BLaER1 (cell line): ENCODE measurements at regions not wholly inside any gene's neighbourhood (a gene's known extent, or its start where the extent isn't known, plus 50 kb on each side); places are given as distances from the start of the nearest gene placed in this dataset.

ENCODE experiments used
- H3K27ac ChIP-seq: shearing (Covaris generic); formaldehyde crosslinking; 2 replicates; pipeline ENCODE4 v1.8.1; 2022
- H3K27me3 ChIP-seq: shearing (Covaris generic); formaldehyde crosslinking; 2 replicates; pipeline ENCODE4 v1.8.1; 2022
- H3K36me3 ChIP-seq: shearing (Covaris generic); formaldehyde crosslinking; 2 replicates; pipeline ENCODE4 v1.8.1; 2022
- H3K4me1 ChIP-seq: shearing (Covaris generic); formaldehyde crosslinking; 2 replicates; pipeline ENCODE4 v1.8.1; 2022
- H3K4me2 ChIP-seq: shearing (Covaris generic); formaldehyde crosslinking; 2 replicates; pipeline ENCODE4 v1.8.1; 2022
- H3K4me3 ChIP-seq: shearing (Covaris generic); formaldehyde crosslinking; 2 replicates; pipeline ENCODE4 v1.8.1; 2022
- H3K9ac ChIP-seq: shearing (Covaris generic); formaldehyde crosslinking; 2 replicates; pipeline ENCODE4 v1.8.1; 2022
- H3K9me3 ChIP-seq: shearing (Covaris generic); formaldehyde crosslinking; 2 replicates; pipeline ENCODE4 v1.8.1; 2022
- H4K20me1 ChIP-seq: shearing (Covaris generic); formaldehyde crosslinking; 2 replicates; pipeline ENCODE4 v1.8.1; 2022
- Cebpa-rat ChIP-seq: shearing (Covaris generic); IDR thresholded peaks from 2 replicates; pipeline ENCODE4 v1.8.1; 2022

- Histone ChIP-seq H3K4me1 (no peaks in the 10 kb centered on the region), H3K9ac (no peak overlapping the region), H3K36me3 (no peaks in the 10 kb centered on the region), H3K9me3 (peaks cover 10% of the 10 kb centered on the region; the same call in 1 of the 2 replicates), H3K4me3 (no peak overlapping the region), H3K4me2 (no peak overlapping the region), H3K27me3 (no peaks in the 10 kb centered on the region), H4K20me1 (no peaks in the 10 kb centered on the region), H3K27ac (no peak overlapping the region)
- TF ChIP-seq Cebpa-rat, result no peak
Observed at GRCh38 chr6:1510239-1510638, 99.5 kb upstream of the FOXC1 start.

DNA sequence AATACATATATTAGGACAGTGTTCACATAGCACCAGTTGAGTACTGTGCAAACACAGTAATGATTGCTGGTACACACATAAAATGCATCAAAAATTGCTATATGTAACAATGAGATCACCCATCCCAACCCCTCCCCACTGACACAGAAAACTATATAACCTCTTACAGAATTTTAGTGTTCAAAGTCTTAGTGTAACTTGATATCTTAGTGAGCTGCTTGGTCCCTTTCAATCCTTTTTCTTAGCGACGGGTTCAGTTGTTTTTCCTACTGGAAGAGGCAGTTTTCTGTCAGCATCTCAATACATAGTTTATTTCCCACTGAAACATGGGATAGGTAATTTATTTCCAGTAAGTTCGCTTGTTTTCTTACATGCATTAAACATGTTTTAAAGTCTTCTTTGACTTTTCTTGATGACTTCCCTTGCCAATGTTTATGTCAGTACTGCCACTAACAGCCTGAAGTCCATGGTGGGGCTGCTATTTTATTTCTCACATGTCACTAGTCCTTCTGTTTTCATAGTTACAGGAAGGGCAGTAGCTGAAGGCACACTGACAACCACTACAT, 96.4 kb upstream of the FOXC1 start:
- Histone ChIP-seq H3K4me3 (no peak overlapping the region), H3K27me3 (no peaks in the 10 kb centered on the region), H3K4me2 (no peak overlapping the region), H3K4me1 (no peaks in the 10 kb centered on the region), H3K27ac (no peak overlapping the region), H3K9ac (no peak overlapping the region), H3K9me3 (peaks cover 10% of the 10 kb centered on the region; the same call in 1 of the 2 replicates), H4K20me1 (no peaks in the 10 kb centered on the region), H3K36me3 (no peaks in the 10 kb centered on the region)
- no peak for TF ChIP-seq Cebpa-rat

DNA sequence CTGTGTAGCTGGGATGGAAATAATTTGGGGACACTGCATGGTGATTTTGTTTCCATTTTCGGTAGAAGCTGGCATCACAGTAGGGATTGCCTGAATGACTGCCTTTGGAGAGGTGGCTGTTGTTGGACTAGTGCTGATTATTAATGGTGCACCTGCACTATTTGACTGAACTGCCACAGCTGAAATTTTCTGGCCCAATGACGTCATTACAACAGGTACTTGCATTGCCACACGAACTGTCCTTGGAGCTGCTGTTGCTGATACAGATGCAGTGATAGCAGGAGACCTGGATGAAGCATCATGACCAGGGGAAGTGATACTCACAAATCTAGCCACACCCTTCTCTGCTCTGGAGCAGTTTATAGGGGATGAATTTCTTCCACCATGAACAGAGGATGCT, 95.6 kb upstream of the FOXC1 start:
- Histone ChIP-seq H3K4me2 (no peak overlapping the region), H3K27me3 (no peaks in the 10 kb centered on the region), H3K36me3 (no peaks in the 10 kb centered on the region), H4K20me1 (no peaks in the 10 kb centered on the region), H3K9ac (no peak overlapping the region), H3K4me3 (no peak overlapping the region), H3K27ac (no peak overlapping the region), H3K4me1 (no peaks in the 10 kb centered on the region), H3K9me3 (peaks cover 10% of the 10 kb centered on the region; the same call in 1 of the 2 replicates)
- no peak for TF ChIP-seq Cebpa-rat

DNA sequence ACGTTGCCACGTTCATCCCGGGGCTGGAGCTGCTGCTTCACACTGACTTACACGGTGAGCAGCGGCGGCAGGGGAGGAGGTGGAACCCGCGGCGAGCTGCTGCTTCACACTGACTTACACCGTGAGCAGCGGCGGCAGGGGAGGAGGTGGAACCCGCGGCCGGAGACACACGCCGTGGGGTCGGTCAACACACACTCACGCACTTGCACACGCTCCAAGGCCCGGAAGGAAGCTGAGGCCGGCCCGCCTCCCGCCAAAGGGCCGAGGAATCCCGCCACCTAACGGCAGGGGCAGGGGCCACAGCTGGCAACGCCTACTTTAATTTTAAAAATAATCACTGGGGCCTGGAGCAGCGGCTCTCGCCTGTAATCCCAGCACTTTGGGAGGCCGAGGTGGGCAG, 94.4 kb upstream of the FOXC1 start:
- no peak for TF ChIP-seq Cebpa-rat
- no peaks in the 10 kb centered on the region for H4K20me1 ChIP-seq
- no peak overlapping the region for H3K4me3 ChIP-seq
- H3K36me3 ChIP-seq, result no peaks in the 10 kb centered on the region
- no peak overlapping the region for H3K27ac ChIP-seq
- no peak overlapping the region for H3K9ac ChIP-seq
- H3K9me3 ChIP-seq, result peaks cover under 1% of the 10 kb centered on the region; the same call in 1 of the 2 replicates
- H3K27me3 ChIP-seq, result no peaks in the 10 kb centered on the region
- H3K4me1 ChIP-seq, result no peaks in the 10 kb centered on the region
- H3K4me2 ChIP-seq, result no peak overlapping the region

DNA sequence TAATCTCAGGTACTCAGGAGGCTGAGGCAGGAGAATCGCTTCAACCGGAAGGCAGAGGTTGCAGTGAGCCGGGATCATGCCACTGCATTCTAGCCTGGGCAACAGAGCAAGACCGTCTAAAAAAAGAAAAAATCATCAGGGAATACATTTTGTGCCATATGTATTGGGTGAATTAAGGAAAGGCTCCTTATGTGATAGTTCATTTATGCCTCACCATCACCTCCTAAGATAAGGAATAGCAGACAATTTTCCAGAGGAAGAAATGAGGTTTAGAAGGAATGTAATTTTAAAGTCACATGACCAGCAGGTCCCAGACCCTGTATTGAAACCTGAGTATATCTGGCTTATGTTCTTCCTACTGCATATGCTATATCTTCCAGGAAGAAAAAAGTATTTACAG, 93.9 kb upstream of the FOXC1 start:
- no peak overlapping the region for H3K4me3 ChIP-seq
- H3K4me2 ChIP-seq, result no peak overlapping the region
- no peaks in the 10 kb centered on the region for H3K9me3 ChIP-seq
- no peaks in the 10 kb centered on the region for H3K36me3 ChIP-seq
- no peaks in the 10 kb centered on the region for H3K4me1 ChIP-seq
- no peak overlapping the region for H3K9ac ChIP-seq
- H3K27ac ChIP-seq, result no peak overlapping the region
- TF ChIP-seq Cebpa-rat, result no peak
- no peaks in the 10 kb centered on the region for H3K27me3 ChIP-seq
- no peaks in the 10 kb centered on the region for H4K20me1 ChIP-seq

- Histone ChIP-seq H3K4me3 (no peak overlapping the region), H3K27me3 (no peaks in the 10 kb centered on the region), H3K9ac (no peak overlapping the region), H4K20me1 (no peaks in the 10 kb centered on the region), H3K27ac (no peak overlapping the region), H3K9me3 (no peaks in the 10 kb centered on the region), H3K4me1 (no peaks in the 10 kb centered on the region), H3K4me2 (0 out of 2 replicates have a peak overlapping the region, but pooled peaks have one; percentile 0), H3K36me3 (no peaks in the 10 kb centered on the region)
- TF ChIP-seq Cebpa-rat, result no peak
Observed at GRCh38 chr6:1516742-1517520, 92.8 kb upstream of the FOXC1 start.

DNA sequence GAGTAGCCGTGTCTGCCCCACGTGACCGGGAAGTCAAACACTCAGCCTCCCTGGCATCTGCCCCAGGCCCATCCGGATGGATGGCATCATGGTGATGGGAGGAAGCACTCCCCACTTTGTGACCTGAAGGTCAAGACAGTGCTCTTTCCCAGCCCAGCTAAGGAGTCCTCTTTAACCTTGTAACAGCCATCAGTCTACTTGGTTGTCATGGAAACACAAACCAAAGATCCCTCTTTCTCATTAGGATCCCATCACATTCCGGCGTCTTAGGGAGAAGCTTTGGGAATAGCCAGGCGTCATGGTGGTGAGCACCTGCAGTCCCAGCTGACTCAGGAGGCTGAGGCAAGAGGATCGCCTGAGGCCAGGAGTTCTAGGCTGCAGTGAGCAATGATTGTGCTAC, 90.9 kb upstream of the FOXC1 start:
- Histone ChIP-seq H3K36me3 (no peaks in the 10 kb centered on the region), H4K20me1 (no peaks in the 10 kb centered on the region), H3K4me2 (no peak overlapping the region), H3K27ac (no peak overlapping the region), H3K4me1 (no peaks in the 10 kb centered on the region), H3K4me3 (no peak overlapping the region), H3K27me3 (no peaks in the 10 kb centered on the region), H3K9ac (no peak overlapping the region), H3K9me3 (peaks cover 2% of the 10 kb centered on the region; the same call in 1 of the 2 replicates)
- TF ChIP-seq Cebpa-rat, result no peak

DNA sequence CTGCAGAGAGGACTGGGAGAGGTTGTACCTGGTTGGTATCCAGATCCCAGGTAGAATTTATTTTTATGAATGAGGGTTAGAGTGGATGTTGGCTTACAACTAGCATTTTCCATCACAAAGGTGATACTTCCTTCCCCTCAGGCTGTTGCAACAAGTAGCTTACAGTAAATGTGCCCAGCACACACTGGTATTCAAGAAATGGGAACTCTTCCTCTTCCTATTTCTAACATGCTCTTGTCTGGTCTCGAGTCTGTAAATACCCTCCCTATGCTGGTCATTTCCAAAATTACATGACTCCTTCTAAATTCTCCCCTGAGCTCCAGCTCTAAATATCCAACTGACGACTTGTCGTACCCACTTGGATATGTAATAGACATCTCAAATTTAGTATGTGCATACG, 90.1 kb upstream of the FOXC1 start:
- H3K36me3 ChIP-seq, result no peaks in the 10 kb centered on the region
- H3K27me3 ChIP-seq, result no peaks in the 10 kb centered on the region
- H3K9ac ChIP-seq, result no peak overlapping the region
- no peak for TF ChIP-seq Cebpa-rat
- H4K20me1 ChIP-seq, result no peaks in the 10 kb centered on the region
- no peak overlapping the region for H3K4me2 ChIP-seq
- H3K4me3 ChIP-seq, result no peak overlapping the region
- H3K27ac ChIP-seq, result no peak overlapping the region
- H3K4me1 ChIP-seq, result no peaks in the 10 kb centered on the region
- H3K9me3 ChIP-seq, result peaks cover 5% of the 10 kb centered on the region; the same call in 1 of the 2 replicates

DNA sequence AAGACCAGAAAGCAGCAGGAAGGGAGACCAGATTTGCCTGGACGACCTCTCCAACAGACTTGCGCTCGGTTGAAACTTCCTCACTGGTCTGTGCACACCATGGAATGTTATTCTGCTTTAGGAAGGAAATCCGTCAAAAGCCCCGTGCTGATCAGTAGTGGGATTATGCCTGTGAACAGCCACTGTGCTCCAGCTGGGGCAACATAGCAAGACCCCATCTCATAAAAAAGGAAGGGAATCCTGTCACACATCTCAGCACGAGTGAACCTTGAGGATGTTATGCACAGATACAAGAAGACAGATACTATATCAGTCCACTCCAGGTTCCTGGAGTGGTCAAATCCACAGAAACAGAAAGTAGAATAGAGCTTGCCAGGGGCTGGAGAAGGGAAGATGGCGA, 86.9 kb upstream of the FOXC1 start:
- no peak for TF ChIP-seq Cebpa-rat
- Histone ChIP-seq H3K9ac (no peak overlapping the region), H3K4me1 (peaks cover 12% of the 10 kb centered on the region), H3K4me2 (no peak overlapping the region), H4K20me1 (no peaks in the 10 kb centered on the region), H3K36me3 (no peaks in the 10 kb centered on the region), H3K27ac (no peak overlapping the region), H3K27me3 (no peaks in the 10 kb centered on the region), H3K9me3 (peaks cover 5% of the 10 kb centered on the region; the same call in 1 of the 2 replicates), H3K4me3 (no peak overlapping the region)

- H3K9ac ChIP-seq, result no peak overlapping the region
- H3K4me3 ChIP-seq, result no peak overlapping the region
- no peak overlapping the region for H3K27ac ChIP-seq
- H3K4me2 ChIP-seq, result no peak overlapping the region
- H3K36me3 ChIP-seq, result no peaks in the 10 kb centered on the region
- H3K4me1 ChIP-seq, result peaks cover 12% of the 10 kb centered on the region
- H4K20me1 ChIP-seq, result no peaks in the 10 kb centered on the region
- H3K9me3 ChIP-seq, result peaks cover 5% of the 10 kb centered on the region; the same call in 1 of the 2 replicates
- no peaks in the 10 kb centered on the region for H3K27me3 ChIP-seq
- no peak for TF ChIP-seq Cebpa-rat
Observed at GRCh38 chr6:1524040-1524480, 85.7 kb upstream of the FOXC1 start.
